ENCODE measurements at regions not wholly inside any gene's neighbourhood (a gene's known extent, or its start where the extent isn't known, plus 50 kb on each side); places are given as distances from the start of the nearest gene placed in this dataset.
A peak's percentile ranks its signal among the peaks of the same experiment; 100 is the strongest.

DNA sequence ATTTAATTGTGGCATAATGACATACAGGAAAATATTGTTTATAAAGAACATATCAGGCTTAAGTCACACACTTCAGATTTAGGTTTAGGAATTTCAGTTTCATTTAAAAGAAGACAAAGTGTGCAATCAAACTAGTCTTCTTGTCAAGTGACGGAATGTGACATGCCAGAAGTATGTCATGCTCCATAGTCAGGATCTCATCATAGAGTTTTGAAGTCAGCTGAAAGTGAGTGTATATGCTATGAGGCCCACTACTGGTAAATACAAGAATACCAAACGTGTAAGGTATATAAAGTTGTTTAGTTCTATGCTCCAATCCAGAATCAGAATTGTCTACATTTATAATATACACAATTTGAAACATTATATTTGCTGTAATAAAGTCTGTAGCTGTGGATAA is 988.4 kb downstream of the TBL1XR1 start:
- DNase-seq (ENCODE audit: low read depth in 1 of 2, low spot score in 1 of 2): peak; percentile 36 to 48
- TF ChIP-seq JUND (IDR thresholded peaks at IDR 0.05; ENCODE audit: low read depth): no peak
- in situ Hi-C loops (cut with HindIII; ENCODE audit: low pct_unique_long_range_greater_than_20kb, low sequenced_read_pairs): no loop called here

DNA sequence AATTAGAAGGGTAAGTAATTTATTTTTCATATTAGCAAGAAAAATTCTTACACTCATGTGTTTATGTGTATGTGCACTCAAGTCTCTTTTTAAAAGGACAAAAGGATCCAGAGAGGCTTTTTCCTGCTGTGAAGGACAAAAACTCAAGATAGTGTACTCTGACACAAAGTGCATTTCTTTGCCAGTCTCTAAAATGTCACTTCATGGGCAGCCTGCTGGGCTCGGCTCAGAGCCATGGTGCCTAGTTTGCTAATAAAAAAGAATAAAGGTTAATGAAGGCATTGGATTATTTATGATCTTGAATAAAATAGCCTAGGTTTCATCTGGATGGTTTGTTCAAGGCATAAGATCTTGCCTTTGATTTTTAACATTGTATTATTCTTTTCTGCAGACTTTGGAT is 989.0 kb downstream of the TBL1XR1 start:
- in situ Hi-C loops (cut with HindIII; ENCODE audit: low pct_unique_long_range_greater_than_20kb, low sequenced_read_pairs): no loop called here
- no peak for TF ChIP-seq JUND (IDR thresholded peaks at IDR 0.05; ENCODE audit: low read depth)
- DNase-seq (ENCODE audit: low read depth in 1 of 2, low spot score in 1 of 2): no peak

DNA sequence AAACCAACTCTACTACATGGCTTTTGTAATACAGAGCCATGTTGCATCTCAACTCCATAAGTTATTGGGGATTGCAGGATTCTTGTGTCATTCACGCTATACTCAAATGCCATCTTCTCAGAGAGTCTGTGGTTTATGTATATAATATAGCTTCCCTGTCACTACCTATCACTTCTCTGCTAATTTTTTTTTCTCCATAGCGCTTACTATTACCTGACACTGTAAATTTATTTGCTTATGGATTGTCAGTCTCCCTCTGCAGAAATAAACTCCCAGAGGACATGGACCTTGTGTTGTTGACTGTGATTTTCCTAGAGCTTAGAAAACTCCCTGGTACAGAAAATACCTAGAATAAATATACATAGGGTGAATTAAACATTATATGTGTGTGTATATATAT is 990.5 kb downstream of the TBL1XR1 start:
- TF ChIP-seq JUND (IDR thresholded peaks at IDR 0.05; ENCODE audit: low read depth): no peak
- no peak for DNase-seq (ENCODE audit: low read depth in 1 of 2, low spot score in 1 of 2)
- in situ Hi-C loops (cut with HindIII; ENCODE audit: low pct_unique_long_range_greater_than_20kb, low sequenced_read_pairs): no loop called here

GRCh38 chr3:176202652-176203051 is 994.6 kb downstream of the TBL1XR1 start:
- no peak for TF ChIP-seq JUND (IDR thresholded peaks at IDR 0.05; ENCODE audit: low read depth)
- in situ Hi-C loops (cut with HindIII; ENCODE audit: low pct_unique_long_range_greater_than_20kb, low sequenced_read_pairs): no loop called here
- DNase-seq (ENCODE audit: low read depth in 1 of 2, low spot score in 1 of 2): no peak

DNA sequence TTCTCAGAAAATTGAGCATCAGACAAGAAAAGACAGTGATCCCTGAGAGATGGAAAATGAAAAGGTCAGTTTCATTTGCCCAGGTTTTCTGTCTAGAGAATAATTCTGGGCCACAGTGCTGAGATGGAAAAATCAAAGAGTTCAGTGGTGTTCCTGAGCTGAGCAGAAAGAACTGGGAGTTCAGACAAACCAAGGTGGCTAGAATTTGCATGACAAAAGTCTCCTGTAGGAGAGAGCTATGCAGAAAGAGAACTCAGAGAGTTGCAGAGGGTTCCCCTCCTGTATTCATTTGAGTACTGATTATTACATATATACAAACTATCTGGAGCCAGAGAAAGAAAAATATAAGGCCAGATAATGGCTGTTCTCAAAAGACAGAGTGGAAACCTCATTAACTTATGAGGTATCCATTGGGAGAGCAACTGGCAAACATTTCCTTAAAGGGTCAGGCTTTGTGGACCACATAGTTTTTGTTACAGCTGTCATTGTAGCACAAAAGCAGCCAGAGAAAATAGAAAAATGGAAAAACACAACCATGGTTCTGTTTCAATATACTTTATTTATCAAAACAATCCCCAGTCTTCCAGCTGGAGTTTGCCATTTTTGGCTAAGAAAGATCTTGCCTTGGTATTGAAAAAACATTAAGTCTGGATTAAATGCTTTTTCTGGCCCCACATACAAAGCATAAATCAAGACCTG is 1004.1 kb downstream of the TBL1XR1 start:
- in situ Hi-C loops (cut with HindIII; ENCODE audit: low pct_unique_long_range_greater_than_20kb, low sequenced_read_pairs): no loop called here
- no peak for DNase-seq (ENCODE audit: low read depth in 1 of 2, low spot score in 1 of 2)
- TF ChIP-seq JUND (IDR thresholded peaks at IDR 0.05; ENCODE audit: low read depth): no peak

DNA sequence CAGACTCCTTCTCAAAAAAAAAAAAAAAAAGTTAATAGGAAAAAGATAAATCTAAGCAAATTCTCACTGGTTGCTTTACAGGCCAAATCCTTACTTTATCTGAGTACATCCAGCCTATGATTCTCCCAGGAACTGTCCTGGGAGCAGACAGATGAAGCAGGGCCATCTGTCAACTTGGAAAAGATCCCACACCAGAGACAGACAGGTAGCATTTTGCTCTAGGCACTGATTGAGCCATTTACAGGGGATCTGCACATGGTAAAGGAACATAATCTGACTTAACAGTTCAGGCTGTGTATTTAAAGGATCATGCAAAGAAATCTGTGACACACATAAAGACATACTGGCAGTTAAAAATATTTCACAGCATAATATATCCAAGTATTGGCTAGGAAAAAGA is 1006.5 kb downstream of the TBL1XR1 start:
- no peak for TF ChIP-seq JUND (IDR thresholded peaks at IDR 0.05; ENCODE audit: low read depth)
- no peak for DNase-seq (ENCODE audit: low read depth in 1 of 2, low spot score in 1 of 2)
- in situ Hi-C loops (cut with HindIII; ENCODE audit: low pct_unique_long_range_greater_than_20kb, low sequenced_read_pairs): no loop called here

GRCh38 chr3:176183181-176183580 is 1014.1 kb downstream of the TBL1XR1 start:
- TF ChIP-seq JUND (IDR thresholded peaks at IDR 0.05; ENCODE audit: low read depth): no peak
- in situ Hi-C loops (cut with HindIII; ENCODE audit: low pct_unique_long_range_greater_than_20kb, low sequenced_read_pairs): no loop called here
- no peak for DNase-seq (ENCODE audit: low read depth in 1 of 2, low spot score in 1 of 2)

- DNase-seq (ENCODE audit: low read depth in 1 of 2, low spot score in 1 of 2): no peak
- in situ Hi-C loops (cut with HindIII; ENCODE audit: low pct_unique_long_range_greater_than_20kb, low sequenced_read_pairs): no loop called here
- TF ChIP-seq JUND (IDR thresholded peaks at IDR 0.05; ENCODE audit: low read depth): no peak
Observed at GRCh38 chr3:176174060-176174459, 1023.2 kb downstream of the TBL1XR1 start.

- DNase-seq (ENCODE audit: low read depth in 1 of 2, low spot score in 1 of 2): no peak
- in situ Hi-C loops (cut with HindIII; ENCODE audit: low pct_unique_long_range_greater_than_20kb, low sequenced_read_pairs): no loop called here
- TF ChIP-seq JUND (IDR thresholded peaks at IDR 0.05; ENCODE audit: low read depth): no peak
Observed at GRCh38 chr3:176172492-176172891, 1024.8 kb downstream of the TBL1XR1 start.

DNA sequence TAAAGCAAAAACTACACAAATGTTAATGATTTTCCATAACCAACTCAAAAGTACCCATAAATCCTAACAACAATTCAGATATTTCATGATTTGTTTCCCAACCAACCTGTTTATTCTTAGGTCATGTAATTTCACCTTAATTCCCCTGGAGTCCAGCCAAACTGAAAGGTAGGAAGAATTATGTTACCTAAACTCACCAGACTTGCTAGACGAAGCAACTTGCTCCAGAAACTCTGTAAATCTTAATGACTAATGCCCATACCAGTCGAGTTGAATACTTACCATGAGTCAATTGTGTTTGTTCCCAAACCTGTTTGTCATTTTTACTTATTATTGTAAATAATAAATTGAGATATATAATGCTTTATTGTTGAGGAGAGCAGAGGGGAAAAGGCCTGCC is 1030.0 kb downstream of the TBL1XR1 start:
- in situ Hi-C loops (cut with HindIII; ENCODE audit: low pct_unique_long_range_greater_than_20kb, low sequenced_read_pairs): no loop called here
- TF ChIP-seq JUND (IDR thresholded peaks at IDR 0.05; ENCODE audit: low read depth): peak; percentile 78

DNA sequence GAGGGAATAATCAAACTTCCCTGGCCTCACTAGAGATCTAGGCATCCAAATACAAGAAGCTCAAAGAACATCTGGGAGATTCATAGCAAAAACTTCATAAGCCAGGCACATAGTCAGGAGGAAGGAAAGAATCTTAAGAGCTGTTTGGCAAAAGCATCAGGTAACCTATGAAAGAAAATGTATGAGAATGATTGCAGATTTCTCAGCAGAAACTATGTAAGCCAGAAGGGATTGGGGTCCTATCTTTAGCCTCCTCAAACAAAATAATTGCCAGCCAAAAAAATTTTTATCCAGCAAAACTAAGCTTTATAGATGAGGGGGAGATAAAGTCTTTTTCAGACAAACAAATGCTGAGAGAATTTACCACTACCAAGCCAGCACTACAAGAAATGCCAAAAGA is 1036.3 kb downstream of the TBL1XR1 start:
- in situ Hi-C loops (cut with HindIII; ENCODE audit: low pct_unique_long_range_greater_than_20kb, low sequenced_read_pairs): no loop called here
- DNase-seq (ENCODE audit: low read depth in 1 of 2, low spot score in 1 of 2): no peak
- TF ChIP-seq JUND (IDR thresholded peaks at IDR 0.05; ENCODE audit: low read depth): no peak

More for the DNA sequence above, 1030.0 kb downstream of the TBL1XR1 start:
- DNase-seq (ENCODE audit: low read depth in 1 of 2, low spot score in 1 of 2): peak; percentile 60 to 97

DNA sequence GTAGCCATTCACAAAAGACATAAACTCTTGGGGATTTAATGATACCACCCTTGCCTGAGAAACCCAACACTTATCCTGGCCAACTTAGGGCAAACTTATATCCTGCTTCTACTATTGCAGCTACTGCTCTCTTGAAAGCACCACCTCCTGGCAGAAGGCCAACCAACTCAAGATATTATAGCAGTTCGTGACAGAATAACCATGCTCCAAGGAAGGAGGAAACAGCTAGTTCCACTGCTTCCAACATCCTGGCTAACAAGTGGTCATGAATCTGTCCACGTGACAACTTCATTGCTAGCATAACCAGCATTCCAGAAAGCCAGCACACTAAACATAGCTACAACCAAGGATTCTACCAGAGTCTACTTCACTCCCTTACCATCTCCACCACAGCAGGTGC is 1037.5 kb downstream of the TBL1XR1 start:
- DNase-seq (ENCODE audit: low read depth in 1 of 2, low spot score in 1 of 2): peak in 1 of 2 experiments; percentile 25
- TF ChIP-seq JUND (IDR thresholded peaks at IDR 0.05; ENCODE audit: low read depth): no peak
- in situ Hi-C loops (cut with HindIII; ENCODE audit: low pct_unique_long_range_greater_than_20kb, low sequenced_read_pairs): no loop called here

GRCh38 chr3:176155012-176155411 is 1042.3 kb downstream of the TBL1XR1 start:
- in situ Hi-C loops (cut with HindIII; ENCODE audit: low pct_unique_long_range_greater_than_20kb, low sequenced_read_pairs): no loop called here

DNA sequence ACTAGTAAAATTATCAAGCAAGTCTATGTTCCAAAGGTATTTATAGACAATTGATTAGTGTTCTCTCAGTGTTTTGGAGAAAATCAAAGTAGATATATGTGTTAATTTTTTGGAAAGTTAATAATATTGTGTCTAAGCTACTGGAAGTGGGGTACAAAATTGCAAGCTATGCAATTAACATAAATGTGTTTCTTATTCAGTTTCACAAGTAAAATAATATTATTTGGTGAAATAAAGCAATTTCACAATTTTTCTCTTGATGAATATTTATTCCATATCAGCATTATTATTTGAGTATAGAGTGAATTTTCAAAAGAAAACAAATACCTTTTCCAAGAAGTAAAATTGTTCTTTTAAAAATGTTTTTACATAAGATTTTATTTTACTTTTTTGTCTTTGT is 1047.7 kb downstream of the TBL1XR1 start:
- in situ Hi-C loops (cut with HindIII; ENCODE audit: low pct_unique_long_range_greater_than_20kb, low sequenced_read_pairs): no loop called here
- no peak for DNase-seq (ENCODE audit: low read depth in 1 of 2, low spot score in 1 of 2)
- TF ChIP-seq JUND (IDR thresholded peaks at IDR 0.05; ENCODE audit: low read depth): no peak

More at GRCh38 chr3:176155012-176155411, 1042.3 kb downstream of the TBL1XR1 start:
- DNase-seq (ENCODE audit: low read depth in 1 of 2, low spot score in 1 of 2): no peak
- no peak for TF ChIP-seq JUND (IDR thresholded peaks at IDR 0.05; ENCODE audit: low read depth)
